GM21447 (cell line): ENCODE measurements at regions not wholly inside any gene's neighbourhood (a gene's known extent, or its start where the extent isn't known, plus 50 kb on each side); places are given as distances from the start of the nearest gene placed in this dataset.

Experiments
- ATAC-seq: cut with Tn5 transposase; IDR thresholded peaks from one replicate; pipeline ENCODE4 v1.9.1; 2021; ENCODE audit not compliant: unreplicated experiment

GRCh38 chr13:103255587-103256301 lies 189.5 kb upstream of the SLC10A2 start:
- ATAC-seq = no peak

- ATAC-seq = no peak
These were observed 183.9 kb upstream of the SLC10A2 start for GRCh38 chr13:103250071-103250470.

GRCh38 chr13:103246581-103247200 lies 180.5 kb upstream of the SLC10A2 start:
- no peak for ATAC-seq

- ATAC-seq = no peak
These were observed 177.3 kb upstream of the SLC10A2 start for GRCh38 chr13:103243495-103243894.

- ATAC-seq = no peak
These were observed 172.2 kb upstream of the SLC10A2 start for GRCh38 chr13:103238441-103238840.

- ATAC-seq = no peak
These were observed 170.0 kb upstream of the SLC10A2 start for GRCh38 chr13:103236213-103236612.

- ATAC-seq = no peak
These were observed 163.5 kb upstream of the SLC10A2 start for GRCh38 chr13:103229674-103230073.

GRCh38 chr13:103224804-103225203 lies 158.6 kb upstream of the SLC10A2 start:
- ATAC-seq = no peak

- ATAC-seq = no peak
These were observed 156.5 kb upstream of the SLC10A2 start for GRCh38 chr13:103222683-103223082.

- ATAC-seq = no peak
These were observed 152.0 kb upstream of the SLC10A2 start for GRCh38 chr13:103218253-103218652.

GRCh38 chr13:103213152-103213551 lies 146.9 kb upstream of the SLC10A2 start:
- no peak for ATAC-seq

GRCh38 chr13:103210348-103210747 lies 144.1 kb upstream of the SLC10A2 start:
- no peak for ATAC-seq

- ATAC-seq = no peak
These were observed 137.6 kb upstream of the SLC10A2 start for GRCh38 chr13:103203735-103204330.

GRCh38 chr13:103200118-103200885 lies 134.1 kb upstream of the SLC10A2 start:
- ATAC-seq = no peak

- ATAC-seq = no peak
These were observed 133.3 kb upstream of the SLC10A2 start for GRCh38 chr13:103199380-103200088.

GRCh38 chr13:103196356-103196755 lies 130.1 kb upstream of the SLC10A2 start:
- no peak for ATAC-seq

GRCh38 chr13:103195762-103196161 lies 129.5 kb upstream of the SLC10A2 start:
- no peak for ATAC-seq

GRCh38 chr13:103194871-103195270 lies 128.7 kb upstream of the SLC10A2 start:
- ATAC-seq = no peak

GRCh38 chr13:103192511-103193135 lies 126.4 kb upstream of the SLC10A2 start:
- ATAC-seq = no peak

- no peak for ATAC-seq
These were observed 124.6 kb upstream of the SLC10A2 start for GRCh38 chr13:103190841-103191240.
